Progenitor cell of endocrine pancreas (in vitro differentiated cells): ENCODE measurements at regions not wholly inside any gene's neighbourhood (a gene's known extent, or its start where the extent isn't known, plus 50 kb on each side); places are given as distances from the start of the nearest gene placed in this dataset.

Source experiments
- DNase-seq: peaks from one replicate; pipeline ENCODE4 v3.0.0; 2021; ENCODE audit warnings: low spot score; ENCODE audit not compliant: unreplicated experiment
- H3K27ac Mint-ChIP-seq: 2 replicates; pipeline ENCODE4 v1.8.0; 2021; ENCODE audit warnings: mild to moderate bottlenecking, moderate library complexity, mixed read lengths
- H3K27me3 Mint-ChIP-seq: 2 replicates; pipeline ENCODE4 v1.8.0; 2021; ENCODE audit warnings: mixed read lengths
- H3K36me3 Mint-ChIP-seq: 2 replicates; pipeline ENCODE4 v1.8.0; 2022; ENCODE audit warnings: mixed read lengths; ENCODE audit not compliant: insufficient read depth
- H3K4me1 Mint-ChIP-seq: 2 replicates; pipeline ENCODE4 v1.8.0; 2021; ENCODE audit warnings: low read depth, mixed read lengths
- H3K4me3 Mint-ChIP-seq: 2 replicates; pipeline ENCODE4 v1.8.0; 2021; ENCODE audit warnings: low read depth, mild to moderate bottlenecking, moderate library complexity, mixed read lengths
- H3K9me3 Mint-ChIP-seq: 2 replicates; pipeline ENCODE4 v1.8.0; 2021; ENCODE audit warnings: low read depth, mixed read lengths
- TF ChIP-seq, protein P1 (sequence below): fragments of 200-600 bp; sonication (generic); IDR thresholded peaks from one replicate; pipeline ENCODE4 v1.5.0; 2021; ENCODE audit warnings: antibody characterized with exemption, mild to moderate bottlenecking; ENCODE audit not compliant: unreplicated experiment

DNA sequence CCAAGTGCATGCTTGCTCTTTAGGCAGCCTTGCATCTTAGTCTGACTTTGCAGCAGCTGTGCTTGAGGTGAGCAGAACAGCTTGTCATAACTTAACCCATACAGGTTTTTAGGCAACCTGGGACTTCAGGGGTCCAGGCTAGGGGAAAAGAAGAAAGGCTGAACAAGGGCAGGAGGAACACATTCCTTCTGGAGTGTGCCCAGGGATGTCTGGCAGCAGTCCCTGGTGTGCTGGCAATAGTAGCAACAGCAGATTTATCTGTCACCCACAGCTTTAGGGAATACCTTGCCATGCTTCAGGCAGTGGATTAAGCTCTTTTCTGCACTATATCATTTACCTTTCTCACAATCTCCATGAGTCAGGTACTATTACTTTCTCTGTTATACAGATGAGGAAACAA lies 513.0 kb downstream of the RAB38 start:
- H3K9me3 Mint-ChIP-seq, result peaks cover under 1% of the 10 kb centered on the region

DNA sequence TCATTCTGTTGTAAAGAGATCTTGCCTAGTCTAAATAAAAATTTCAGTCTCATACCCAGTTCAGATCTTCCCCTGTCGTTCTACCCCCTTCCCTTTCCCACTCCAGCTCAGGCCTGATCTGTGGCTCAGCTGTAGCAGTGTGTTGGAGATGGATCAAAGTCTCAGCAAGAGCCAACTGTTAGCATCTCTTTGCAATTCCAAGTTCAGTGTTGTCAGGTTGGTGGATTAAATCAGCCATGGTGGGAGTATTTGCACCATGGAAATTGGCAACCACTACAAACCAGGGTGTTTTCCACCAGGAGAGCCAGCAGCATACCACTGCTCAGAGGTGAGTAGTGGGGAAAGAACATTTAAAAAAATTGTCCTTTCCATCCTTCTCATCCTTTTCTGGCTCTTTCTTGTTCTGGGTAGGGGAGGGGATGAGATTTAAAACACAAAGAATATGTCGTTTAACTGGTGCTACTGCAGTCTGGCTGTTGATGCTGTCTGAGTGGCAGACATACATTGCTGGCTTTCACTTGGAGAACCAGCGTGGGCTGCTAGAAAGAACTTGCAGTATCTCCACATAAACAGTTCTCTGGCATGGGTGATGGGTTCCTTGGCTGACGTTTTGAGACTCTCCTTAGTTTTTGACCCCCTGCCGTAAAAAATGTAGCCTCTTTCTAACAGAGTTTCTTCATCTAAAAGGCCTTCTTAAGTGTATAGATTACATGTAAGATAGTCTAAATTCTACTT lies 514.1 kb downstream of the RAB38 start:
- H3K4me3 Mint-ChIP-seq, result no peak overlapping the region
- H3K4me1 Mint-ChIP-seq, result no peaks in the 10 kb centered on the region
- TF ChIP-seq, protein P1, sequence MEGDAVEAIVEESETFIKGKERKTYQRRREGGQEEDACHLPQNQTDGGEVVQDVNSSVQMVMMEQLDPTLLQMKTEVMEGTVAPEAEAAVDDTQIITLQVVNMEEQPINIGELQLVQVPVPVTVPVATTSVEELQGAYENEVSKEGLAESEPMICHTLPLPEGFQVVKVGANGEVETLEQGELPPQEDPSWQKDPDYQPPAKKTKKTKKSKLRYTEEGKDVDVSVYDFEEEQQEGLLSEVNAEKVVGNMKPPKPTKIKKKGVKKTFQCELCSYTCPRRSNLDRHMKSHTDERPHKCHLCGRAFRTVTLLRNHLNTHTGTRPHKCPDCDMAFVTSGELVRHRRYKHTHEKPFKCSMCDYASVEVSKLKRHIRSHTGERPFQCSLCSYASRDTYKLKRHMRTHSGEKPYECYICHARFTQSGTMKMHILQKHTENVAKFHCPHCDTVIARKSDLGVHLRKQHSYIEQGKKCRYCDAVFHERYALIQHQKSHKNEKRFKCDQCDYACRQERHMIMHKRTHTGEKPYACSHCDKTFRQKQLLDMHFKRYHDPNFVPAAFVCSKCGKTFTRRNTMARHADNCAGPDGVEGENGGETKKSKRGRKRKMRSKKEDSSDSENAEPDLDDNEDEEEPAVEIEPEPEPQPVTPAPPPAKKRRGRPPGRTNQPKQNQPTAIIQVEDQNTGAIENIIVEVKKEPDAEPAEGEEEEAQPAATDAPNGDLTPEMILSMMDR, result no peak
- H3K27ac Mint-ChIP-seq, result no peak overlapping the region
- H3K27me3 Mint-ChIP-seq, result no peaks in the 10 kb centered on the region
- H3K36me3 Mint-ChIP-seq, result no peaks in the 10 kb centered on the region
- no peak for DNase-seq
- peaks cover 6% of the 10 kb centered on the region for H3K9me3 Mint-ChIP-seq

More for the DNA sequence above, 513.0 kb downstream of the RAB38 start:
- no peak for DNase-seq
- H3K4me3 Mint-ChIP-seq, result no peak overlapping the region
- no peaks in the 10 kb centered on the region for H3K36me3 Mint-ChIP-seq
- H3K27me3 Mint-ChIP-seq, result no peaks in the 10 kb centered on the region
- no peak overlapping the region for H3K27ac Mint-ChIP-seq
- TF ChIP-seq, protein P1, result no peak
- H3K4me1 Mint-ChIP-seq, result no peaks in the 10 kb centered on the region

DNA sequence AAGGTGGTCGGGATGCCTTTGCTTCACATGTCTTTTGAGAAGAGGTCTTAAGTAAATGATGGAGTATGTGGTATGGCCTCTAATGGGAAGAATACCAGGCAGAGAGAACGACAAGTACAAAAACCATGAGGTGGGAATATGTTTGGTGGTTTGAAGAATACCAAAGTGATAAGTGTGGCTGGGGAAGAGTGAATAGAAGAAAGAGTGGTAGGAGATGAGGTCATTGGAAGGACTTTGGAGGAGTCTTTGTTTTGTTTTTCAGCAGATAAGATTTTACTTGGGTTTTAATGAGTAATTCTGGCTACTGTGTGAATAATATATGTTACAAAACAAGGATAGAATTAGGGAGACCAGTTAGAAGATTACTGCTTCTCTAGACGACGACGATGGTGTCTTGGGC lies 515.4 kb downstream of the RAB38 start:
- H3K27me3 Mint-ChIP-seq, result no peaks in the 10 kb centered on the region
- TF ChIP-seq, protein P1, result no peak
- no peaks in the 10 kb centered on the region for H3K36me3 Mint-ChIP-seq
- DNase-seq, result no peak
- H3K27ac Mint-ChIP-seq, result no peak overlapping the region
- peaks cover 10% of the 10 kb centered on the region for H3K9me3 Mint-ChIP-seq
- no peak overlapping the region for H3K4me3 Mint-ChIP-seq
- no peaks in the 10 kb centered on the region for H3K4me1 Mint-ChIP-seq

DNA sequence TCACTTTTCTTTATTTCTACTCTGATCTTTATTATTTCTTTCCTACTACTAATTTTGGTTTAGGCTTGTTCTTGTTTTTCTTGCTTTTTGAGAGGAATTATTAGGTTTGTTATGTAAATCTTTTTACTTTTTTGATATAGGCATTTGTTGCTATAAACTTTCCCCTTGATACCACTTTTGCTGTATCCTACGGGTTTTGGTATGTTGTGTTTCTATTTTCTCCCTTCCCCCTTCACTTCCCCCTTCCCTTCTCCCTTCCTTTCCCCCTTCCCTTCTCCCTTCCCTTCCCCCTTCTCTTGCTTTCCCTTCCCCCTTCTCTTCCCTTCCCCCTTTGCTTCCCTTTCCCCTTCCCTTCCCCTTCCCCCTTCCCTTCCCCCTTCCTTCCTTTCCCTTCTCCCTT lies 529.6 kb downstream of the RAB38 start:
- H3K4me1 Mint-ChIP-seq, result no peaks in the 10 kb centered on the region
- no peak for DNase-seq
- TF ChIP-seq, protein P1, result no peak
- H3K36me3 Mint-ChIP-seq, result no peaks in the 10 kb centered on the region
- no peak overlapping the region for H3K4me3 Mint-ChIP-seq
- no peak overlapping the region for H3K27ac Mint-ChIP-seq
- no peaks in the 10 kb centered on the region for H3K27me3 Mint-ChIP-seq
- peaks cover 4% of the 10 kb centered on the region for H3K9me3 Mint-ChIP-seq

DNA sequence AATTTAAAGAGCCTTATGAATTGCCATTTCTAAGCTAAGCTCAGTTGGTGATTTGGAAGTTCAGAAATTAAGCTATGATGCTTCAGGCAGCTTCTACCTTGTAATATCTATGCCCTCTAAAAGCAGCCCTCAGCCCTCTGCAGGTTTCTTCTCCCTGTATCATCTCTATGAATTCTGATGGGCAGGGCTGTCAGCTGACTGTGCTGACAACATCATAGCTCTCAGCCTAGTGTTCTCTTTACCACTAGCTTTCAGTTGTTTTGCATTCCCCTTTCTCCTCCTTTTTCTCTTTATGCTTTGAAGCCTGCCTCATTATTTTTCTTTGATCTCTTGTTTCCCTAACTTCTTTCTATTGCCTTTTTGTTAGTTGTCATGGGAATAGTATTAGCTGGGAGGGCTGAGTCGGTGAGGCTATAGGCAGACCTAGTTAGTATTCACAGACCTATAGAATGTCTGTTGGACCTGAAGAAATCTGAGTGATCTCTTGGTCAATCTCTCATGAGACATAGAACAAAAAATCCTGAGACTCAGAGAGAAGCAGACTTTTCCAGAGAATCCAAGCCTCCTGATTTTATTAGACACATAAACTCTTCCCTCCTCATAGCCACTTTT lies 535.4 kb downstream of the RAB38 start:
- Mint-ChIP-seq H3K4me3 (no peak overlapping the region), H3K9me3 (no peaks in the 10 kb centered on the region), H3K4me1 (peaks cover 2% of the 10 kb centered on the region), H3K36me3 (no peaks in the 10 kb centered on the region), H3K27ac (no peak overlapping the region), H3K27me3 (peaks cover 6% of the 10 kb centered on the region)
- TF ChIP-seq, protein P1, result no peak
- DNase-seq, result no peak
